ENCODE measurements at regions not wholly inside any gene's neighbourhood (a gene's known extent, or its start where the extent isn't known, plus 50 kb on each side); places are given as distances from the start of the nearest gene placed in this dataset.
A peak's percentile ranks its signal among the peaks of the same experiment; 100 is the strongest.

DNA sequence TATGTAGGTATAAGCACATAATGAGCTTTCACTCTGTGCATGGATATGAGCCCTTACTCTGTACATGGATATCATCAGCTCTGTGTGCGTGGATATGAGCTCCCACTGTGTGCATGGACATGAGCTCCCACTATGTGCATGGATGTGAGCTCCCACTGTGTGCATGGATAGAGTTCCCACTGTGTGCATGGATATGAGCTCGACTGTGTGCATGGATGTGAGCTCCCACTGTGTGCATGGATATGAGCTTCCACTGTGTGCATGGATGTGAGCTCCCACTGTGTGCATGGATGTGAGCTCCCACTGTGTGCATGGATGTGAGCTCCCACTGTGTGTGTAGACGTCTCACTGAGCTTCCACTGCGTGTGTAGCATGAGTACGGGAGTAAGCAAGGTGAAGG lies 149.3 kb upstream of the ALKAL2 start:
- ChIA-PET POLR2A (no interaction called here), CTCF (ENCODE audit: low intra/inter-chr PET ratio, low total read pairs) (no interaction called here)
- DNase-seq (ENCODE audit: low spot score) (no peak), ATAC-seq (no peak), FAIRE-seq (no peak)
- 3% methylated on average over 5 of the region's 5 CpGs for WGBS (ENCODE audit: low lambda C conversion rate)
- BruUV-seq (replicated peaks) = no TSS peak
- peak; percentile 89 for TF ChIP-seq ZKSCAN1 (IDR thresholded peaks at IDR 0.05; ENCODE audit: low read length)
- TF ChIP-seq ZBTB3 (CRISPR knock-in tag; IDR thresholded peaks at IDR 0.05; ENCODE audit: borderline replicate concordance, low read depth) = no peak
- TF ChIP-seq, protein P1, sequence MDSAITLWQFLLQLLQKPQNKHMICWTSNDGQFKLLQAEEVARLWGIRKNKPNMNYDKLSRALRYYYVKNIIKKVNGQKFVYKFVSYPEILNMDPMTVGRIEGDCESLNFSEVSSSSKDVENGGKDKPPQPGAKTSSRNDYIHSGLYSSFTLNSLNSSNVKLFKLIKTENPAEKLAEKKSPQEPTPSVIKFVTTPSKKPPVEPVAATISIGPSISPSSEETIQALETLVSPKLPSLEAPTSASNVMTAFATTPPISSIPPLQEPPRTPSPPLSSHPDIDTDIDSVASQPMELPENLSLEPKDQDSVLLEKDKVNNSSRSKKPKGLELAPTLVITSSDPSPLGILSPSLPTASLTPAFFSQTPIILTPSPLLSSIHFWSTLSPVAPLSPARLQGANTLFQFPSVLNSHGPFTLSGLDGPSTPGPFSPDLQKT (CRISPR knock-in tag; IDR thresholded peaks at IDR 0.05; ENCODE audit: borderline replicate concordance) = no peak
- TF ChIP-seq, protein P2, sequence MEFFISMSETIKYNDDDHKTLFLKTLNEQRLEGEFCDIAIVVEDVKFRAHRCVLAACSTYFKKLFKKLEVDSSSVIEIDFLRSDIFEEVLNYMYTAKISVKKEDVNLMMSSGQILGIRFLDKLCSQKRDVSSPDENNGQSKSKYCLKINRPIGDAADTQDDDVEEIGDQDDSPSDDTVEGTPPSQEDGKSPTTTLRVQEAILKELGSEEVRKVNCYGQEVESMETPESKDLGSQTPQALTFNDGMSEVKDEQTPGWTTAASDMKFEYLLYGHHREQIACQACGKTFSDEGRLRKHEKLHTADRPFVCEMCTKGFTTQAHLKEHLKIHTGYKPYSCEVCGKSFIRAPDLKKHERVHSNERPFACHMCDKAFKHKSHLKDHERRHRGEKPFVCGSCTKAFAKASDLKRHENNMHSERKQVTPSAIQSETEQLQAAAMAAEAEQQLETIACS (CRISPR knock-in tag; IDR thresholded peaks at IDR 0.05) = no peak
- intact Hi-C loops (cut with micrococcal nuclease; ENCODE audit: unreplicated experiment) (no loop called here), in situ Hi-C loops (cut with HindIII; ENCODE audit: extremely low pct_ligation_motif_present, low pct_unique_long_range_greater_than_20kb) (no loop called here)
- Histone ChIP-seq H3K79me2 (ENCODE audit: insufficient read depth, low read length) (no peaks in the 10 kb centered on the region), H2AFZ (ENCODE audit: low read length) (no peak overlapping the region), H3K9ac (ENCODE audit: insufficient read depth, low read depth, low read length) (no peak overlapping the region), H3K9me3 (ENCODE audit: low read length) (no peaks in the 10 kb centered on the region), H4K20me1 (ENCODE audit: insufficient read depth, low read length) (no peaks in the 10 kb centered on the region; the same call in 1 of the 2 replicates), H3K36me3 (replicated peaks in 1 of 2; ENCODE audit: control insufficient read depth in 1 of 2, insufficient read depth in 2 of 2, low read length in 2 of 2) (no peaks in the 10 kb centered on the region), H3K4me3 (replicated peaks in 1 of 3; ENCODE audit: insufficient read depth in 1 of 3, low read depth in 2 of 3, low read length in 3 of 3) (no peak overlapping the region), H3K4me2 (ENCODE audit: low read depth, low read length) (no peak overlapping the region), H3K4me1 (ENCODE audit: insufficient read depth, low read length) (no peaks in the 10 kb centered on the region), H3K27me3 (ENCODE audit: control insufficient read depth in 1 of 2, insufficient read depth in 2 of 2, low read length in 2 of 2) (peaks cover 5 to 32% of the 10 kb centered on the region in 2 experiments), H3K27ac (ENCODE audit: extremely low read length, insufficient read depth, low read length) (no peak overlapping the region)

DNA sequence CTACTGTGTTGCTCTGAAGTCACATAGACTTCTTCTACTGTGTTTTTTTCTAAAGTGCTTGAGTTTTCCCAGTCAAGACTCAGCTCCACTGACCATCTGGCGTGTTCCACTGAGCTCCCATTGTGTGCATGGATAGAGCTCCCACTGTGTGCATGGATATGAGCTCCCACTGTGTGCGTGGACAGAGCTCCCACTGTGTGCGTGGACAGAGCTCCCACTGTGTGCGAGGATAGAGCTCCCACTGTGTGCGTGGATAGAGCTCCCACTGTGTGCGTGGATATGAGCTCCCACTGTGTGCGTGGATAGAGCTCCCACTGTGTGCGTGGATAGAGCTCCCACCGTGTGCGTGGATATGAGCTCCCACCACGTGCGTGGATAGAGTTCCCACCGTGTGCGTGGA lies 148.3 kb upstream of the ALKAL2 start:
- no peak overlapping the region for H3K27ac ChIP-seq (ENCODE audit: extremely low read length, insufficient read depth, low read length)
- H3K27me3 ChIP-seq (ENCODE audit: control insufficient read depth in 1 of 2, insufficient read depth in 2 of 2, low read length in 2 of 2) = peaks cover 1 to 23% of the 10 kb centered on the region in 2 experiments; a peak in 4 of 5 replicates
- ATAC-seq (no peak), DNase-seq (ENCODE audit: low spot score) (no peak), FAIRE-seq (no peak)
- H3K9me3 ChIP-seq (ENCODE audit: low read length) = no peaks in the 10 kb centered on the region
- in situ Hi-C loops (cut with HindIII; ENCODE audit: extremely low pct_ligation_motif_present, low pct_unique_long_range_greater_than_20kb) (no loop called here), intact Hi-C loops (cut with micrococcal nuclease; ENCODE audit: unreplicated experiment) (no loop called here)
- no peak for TF ChIP-seq ZFP37 (CRISPR knock-in tag; IDR thresholded peaks at IDR 0.05; ENCODE audit: borderline replicate concordance)
- TF ChIP-seq BORCS8-MEF2B (CRISPR knock-in tag; IDR thresholded peaks at IDR 0.05) = no peak
- no peak for TF ChIP-seq ZMAT3 (CRISPR knock-in tag; conservative IDR thresholded peaks at IDR 0.05)
- peak; percentile 86 for TF ChIP-seq ZKSCAN1 (IDR thresholded peaks at IDR 0.05; ENCODE audit: low read length)
- no peak for TF ChIP-seq PPARG (CRISPR knock-in tag; conservative IDR thresholded peaks at IDR 0.05)
- no peak for TF ChIP-seq ZNF773 (CRISPR knock-in tag; IDR thresholded peaks at IDR 0.05; ENCODE audit: borderline replicate concordance)
- no peak for TF ChIP-seq FOXK1 (CRISPR knock-in tag; IDR thresholded peaks at IDR 0.05; ENCODE audit: borderline replicate concordance, low read depth)
- TF ChIP-seq, protein P3, sequence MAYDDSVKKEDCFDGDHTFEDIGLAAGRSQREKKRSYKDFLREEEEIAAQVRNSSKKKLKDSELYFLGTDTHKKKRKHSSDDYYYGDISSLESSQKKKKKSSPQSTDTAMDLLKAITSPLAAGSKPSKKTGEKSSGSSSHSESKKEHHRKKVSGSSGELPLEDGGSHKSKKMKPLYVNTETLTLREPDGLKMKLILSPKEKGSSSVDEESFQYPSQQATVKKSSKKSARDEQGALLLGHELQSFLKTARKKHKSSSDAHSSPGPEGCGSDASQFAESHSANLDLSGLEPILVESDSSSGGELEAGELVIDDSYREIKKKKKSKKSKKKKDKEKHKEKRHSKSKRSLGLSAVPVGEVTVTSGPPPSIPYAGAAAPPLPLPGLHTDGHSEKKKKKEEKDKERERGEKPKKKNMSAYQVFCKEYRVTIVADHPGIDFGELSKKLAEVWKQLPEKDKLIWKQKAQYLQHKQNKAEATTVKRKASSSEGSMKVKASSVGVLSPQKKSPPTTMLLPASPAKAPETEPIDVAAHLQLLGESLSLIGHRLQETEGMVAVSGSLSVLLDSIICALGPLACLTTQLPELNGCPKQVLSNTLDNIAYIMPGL (CRISPR knock-in tag; IDR thresholded peaks at IDR 0.05; ENCODE audit: borderline replicate concordance in 1 of 2, low read depth in 1 of 2) = no peak
- H3K36me3 ChIP-seq (replicated peaks in 1 of 2; ENCODE audit: control insufficient read depth in 1 of 2, insufficient read depth in 2 of 2, low read length in 2 of 2) = no peaks in the 10 kb centered on the region
- no peak overlapping the region for H3K4me2 ChIP-seq (ENCODE audit: low read depth, low read length)
- ChIA-PET POLR2A (no interaction called here), CTCF (ENCODE audit: low intra/inter-chr PET ratio, low total read pairs) (no interaction called here)
- H2AFZ ChIP-seq (ENCODE audit: low read length) = no peak overlapping the region
- no TSS peak for BruUV-seq (replicated peaks)
- 47% methylated on average over 14 of the region's 14 CpGs for WGBS (ENCODE audit: low lambda C conversion rate)
- no peaks in the 10 kb centered on the region for H3K4me1 ChIP-seq (ENCODE audit: insufficient read depth, low read length)
- H3K79me2 ChIP-seq (ENCODE audit: insufficient read depth, low read length) = no peaks in the 10 kb centered on the region
- H3K4me3 ChIP-seq (replicated peaks in 1 of 3; ENCODE audit: insufficient read depth in 1 of 3, low read depth in 2 of 3, low read length in 3 of 3) = no peak overlapping the region
- no peaks in the 10 kb centered on the region; the same call in 1 of the 2 replicates for H4K20me1 ChIP-seq (ENCODE audit: insufficient read depth, low read length)
- no peak overlapping the region for H3K9ac ChIP-seq (ENCODE audit: insufficient read depth, low read depth, low read length)

Measured in HepG2 (cell line).